Uterus (tissue), 3 donors: ENCODE measurements at regions not wholly inside any gene's neighbourhood (a gene's known extent, or its start where the extent isn't known, plus 50 kb on each side); places are given as distances from the start of the nearest gene placed in this dataset.

Source experiments
- DNase-seq, 2 donors: peaks; one replicate each; pipeline ENCODE4 v3.0.0-alpha.2; 2019 to 2020
- H3K27ac ChIP-seq, 2 donors: fragments of 200-600 bp; sonication (generic); 1 replicate in 1 of 2; 2 replicates in 1 of 2; pipeline ENCODE4 v1.5.1; 2016 to 2018
- H3K27me3 ChIP-seq, 2 donors: fragments of 200-600 bp; sonication (generic); one replicate each; pipeline ENCODE4 v1.5.1; 2018 to 2019; ENCODE audit warnings: control low read depth in 1 of 2
- H3K36me3 ChIP-seq, 2 donors: fragments of 200-600 bp; sonication (generic); one replicate each; pipeline ENCODE4 v1.5.1; 2019; ENCODE audit warnings: control low read depth in 1 of 2
- H3K4me1 ChIP-seq, 2 donors: fragments of 200-600 bp; sonication (generic); one replicate each; pipeline ENCODE4 v1.5.1; 2018 to 2019; ENCODE audit warnings: control low read depth in 1 of 2
- H3K4me3 ChIP-seq, 2 donors: fragments of 200-600 bp; sonication (generic); 1 replicate in 1 of 2; 2 replicates in 1 of 2; pipeline ENCODE4 v1.5.1; 2018 to 2019; ENCODE audit warnings: mild to moderate bottlenecking in 1 of 2
- H3K9me3 ChIP-seq, 2 donors: fragments of 200-600 bp; sonication (generic); one replicate each; pipeline ENCODE4 v1.5.1; 2019; ENCODE audit warnings: control low read depth in 1 of 2
- CTCF ChIP-seq, 4 experiments: fragments of 200-600 bp in 2 of 4; fragments of 450-650 bp in 2 of 4; sonication (generic) in 2 of 4; IDR thresholded peaks; one replicate each; pipeline ENCODE4 v1.5.1; 2016 to 2019; ENCODE audit warnings: antibody characterized with exemption in 4 of 4, mild to moderate bottlenecking in 2 of 4, moderate library complexity in 1 of 4
- POLR2A ChIP-seq, 2 donors: fragments of 450-650 bp; IDR thresholded peaks; one replicate each; pipeline ENCODE4 v1.6.1; 2016; ENCODE audit warnings: antibody characterized with exemption in 2 of 2, mild to moderate bottlenecking in 1 of 2, moderate library complexity in 1 of 2
- intact Hi-C: fragments of 100-400 bp; cut with DNase I; formaldehyde crosslinking; loops from one replicate; pipeline ENCODE4 v1.15.1; 2023; ENCODE audit warnings: low total_unique reads
- donor health status: DM: yes; HTN: yes; CAD: no.

DNA sequence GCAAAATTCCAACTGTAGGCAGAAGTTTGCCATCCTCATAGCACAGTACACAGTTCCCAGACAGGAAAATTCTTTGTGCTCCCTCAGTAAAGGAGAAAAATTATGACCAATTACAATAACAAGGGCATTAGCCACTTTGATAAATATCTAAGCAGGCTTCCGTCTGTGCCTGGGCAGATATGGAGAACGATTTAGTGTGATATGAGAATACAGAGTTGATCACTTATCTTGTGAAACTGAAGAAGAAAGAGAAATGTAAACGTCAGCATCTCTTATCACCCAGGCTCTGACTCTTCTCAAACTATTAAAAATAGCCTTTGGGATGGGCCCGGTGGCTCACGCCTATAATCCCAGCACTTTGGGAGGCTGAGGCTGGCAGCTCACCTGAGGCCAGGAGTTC, 54.5 kb upstream of the TIAM1 start:
- intact Hi-C loops = no loop called here
- no peaks in the 10 kb centered on the region for H3K9me3 ChIP-seq
- no peak for TF ChIP-seq CTCF (IDR thresholded peaks at IDR 0.05)
- no peak for TF ChIP-seq POLR2A (IDR thresholded peaks at IDR 0.05)
- no peaks in the 10 kb centered on the region for H3K27me3 ChIP-seq
- H3K27ac ChIP-seq = no peak overlapping the region
- H3K4me1 ChIP-seq = no peaks in the 10 kb centered on the region
- no peaks in the 10 kb centered on the region for H3K36me3 ChIP-seq
- H3K4me3 ChIP-seq = no peak overlapping the region
- no peak for DNase-seq

GRCh38 chr21:31397939-31398338, 53.9 kb upstream of the TIAM1 start:
- Histone ChIP-seq H3K4me1 (no peaks in the 10 kb centered on the region), H3K27ac (no peak overlapping the region), H3K9me3 (no peaks in the 10 kb centered on the region), H3K27me3 (no peaks in the 10 kb centered on the region), H3K36me3 (no peaks in the 10 kb centered on the region), H3K4me3 (no peak overlapping the region)
- no peak for TF ChIP-seq POLR2A (IDR thresholded peaks at IDR 0.05)
- TF ChIP-seq CTCF (IDR thresholded peaks at IDR 0.05) = no peak
- DNase-seq = no peak
- intact Hi-C loops = no loop called here

DNA sequence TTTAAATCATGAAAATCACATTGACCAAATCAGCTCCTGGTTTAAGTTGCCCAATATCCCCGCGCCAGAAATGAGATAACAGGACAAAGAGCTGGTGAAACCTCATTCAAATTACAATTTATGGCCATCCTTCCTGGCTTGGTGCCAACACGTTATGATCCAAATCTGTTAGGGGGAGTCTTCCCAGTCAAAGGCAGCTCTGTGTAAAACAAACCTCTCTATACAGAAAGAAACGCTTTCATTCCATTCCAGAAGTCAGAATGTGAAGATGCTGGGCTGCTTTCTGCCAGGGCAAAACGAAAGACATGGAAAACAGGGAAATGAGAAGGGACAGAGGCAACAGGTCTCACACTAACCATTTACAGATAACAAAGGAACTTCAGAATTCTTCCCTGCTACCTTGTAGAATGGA, 53.5 kb upstream of the TIAM1 start:
- H3K4me3 ChIP-seq = no peak overlapping the region
- no peaks in the 10 kb centered on the region for H3K9me3 ChIP-seq
- intact Hi-C loops = no loop called here
- TF ChIP-seq POLR2A (IDR thresholded peaks at IDR 0.05) (no peak), CTCF (IDR thresholded peaks at IDR 0.05) (no peak)
- no peak overlapping the region for H3K27ac ChIP-seq
- H3K4me1 ChIP-seq = no peaks in the 10 kb centered on the region
- no peaks in the 10 kb centered on the region for H3K36me3 ChIP-seq
- no peaks in the 10 kb centered on the region for H3K27me3 ChIP-seq
- DNase-seq = no peak

DNA sequence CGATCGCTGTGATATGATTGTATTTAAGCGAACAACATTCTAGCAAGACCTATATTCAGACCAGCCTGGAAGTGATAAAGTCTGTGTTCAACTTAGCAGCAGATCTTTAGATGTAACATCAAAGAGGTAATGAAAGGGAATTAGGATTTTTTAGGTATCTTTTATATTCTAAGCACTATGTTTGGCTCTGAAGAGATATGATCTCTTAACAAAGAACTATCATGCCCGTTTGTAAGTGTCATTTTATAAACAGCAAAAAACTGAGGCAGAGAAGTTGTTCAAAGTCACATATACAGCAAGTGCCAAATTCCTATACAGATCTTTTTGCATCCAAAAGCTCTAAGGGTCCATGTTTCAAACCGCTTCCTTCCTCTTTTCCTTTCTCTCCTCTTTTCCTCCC, 53.0 kb upstream of the TIAM1 start:
- no peak for DNase-seq
- intact Hi-C loops = no loop called here
- Histone ChIP-seq H3K27ac (no peak overlapping the region), H3K9me3 (no peaks in the 10 kb centered on the region), H3K27me3 (no peaks in the 10 kb centered on the region), H3K4me3 (no peak overlapping the region), H3K36me3 (no peaks in the 10 kb centered on the region), H3K4me1 (no peaks in the 10 kb centered on the region)
- TF ChIP-seq CTCF (IDR thresholded peaks at IDR 0.05) = no peak
- TF ChIP-seq POLR2A (IDR thresholded peaks at IDR 0.05) = no peak

DNA sequence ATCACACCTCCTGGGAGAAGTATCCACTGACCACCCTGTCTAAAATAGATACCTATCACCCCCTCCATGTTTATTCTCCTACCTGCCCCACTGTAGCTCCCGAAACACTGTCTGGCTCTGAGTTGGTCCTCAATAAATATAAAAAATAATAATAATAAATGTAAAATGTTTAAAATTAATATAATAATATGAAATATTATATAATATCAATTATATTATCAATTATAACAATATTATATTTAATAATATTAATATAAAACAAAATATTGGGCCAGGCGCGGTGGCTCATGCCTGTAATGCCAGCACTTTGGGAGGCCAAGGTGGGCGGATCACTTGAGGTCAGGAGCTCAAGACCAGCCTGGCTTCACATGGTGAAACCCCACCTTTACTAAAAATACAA, 52.3 kb upstream of the TIAM1 start:
- H3K36me3 ChIP-seq = no peaks in the 10 kb centered on the region
- TF ChIP-seq CTCF (IDR thresholded peaks at IDR 0.05) (no peak), POLR2A (IDR thresholded peaks at IDR 0.05) (no peak)
- no peaks in the 10 kb centered on the region for H3K27me3 ChIP-seq
- no peaks in the 10 kb centered on the region for H3K4me1 ChIP-seq
- intact Hi-C loops = no loop called here
- H3K27ac ChIP-seq = no peak overlapping the region
- no peaks in the 10 kb centered on the region for H3K9me3 ChIP-seq
- H3K4me3 ChIP-seq = no peak overlapping the region
- DNase-seq = no peak
